SIG-M5 treated with dmso at 0.1 percent for 504 hours (cell line): ENCODE measurements at regions not wholly inside any gene's neighbourhood (a gene's known extent, or its start where the extent isn't known, plus 50 kb on each side); places are given as distances from the start of the nearest gene placed in this dataset.
A peak's percentile ranks its signal among the peaks of the same experiment; 100 is the strongest.
"Not testable (repeated sequence)": the region's sequence is repeated elsewhere in the genome, so short reads cannot be mapped to it uniquely, and the experiment has no call there.

Experiments used
- DNase-seq: peaks from one replicate; lab custom pipeline; 2025; ENCODE audit not compliant: unreplicated experiment; lab: John Stamatoyannopoulos, UW

GRCh38 chr2:38451778-38452177 is 74.7 kb upstream of the ATL2 start:
- DNase-seq = not testable (repeated sequence)

- no peak for DNase-seq
Observed at GRCh38 chr2:38450509-38450908, 73.4 kb upstream of the ATL2 start.

- no peak for DNase-seq
Observed at GRCh38 chr2:38448692-38449410, 71.8 kb upstream of the ATL2 start.

- no peak for DNase-seq
Observed at GRCh38 chr2:38446906-38447561, 70.0 kb upstream of the ATL2 start.

GRCh38 chr2:38446418-38446817 is 69.3 kb upstream of the ATL2 start:
- DNase-seq = no peak

- no peak for DNase-seq
Observed at GRCh38 chr2:38444247-38444646, 67.2 kb upstream of the ATL2 start.

- DNase-seq = no peak
Observed at GRCh38 chr2:38442643-38443541, 65.8 kb upstream of the ATL2 start.

- no peak for DNase-seq
Observed at GRCh38 chr2:38441346-38441745, 64.3 kb upstream of the ATL2 start.

GRCh38 chr2:38440655-38441054 is 63.6 kb upstream of the ATL2 start:
- peak; percentile 17 for DNase-seq

GRCh38 chr2:38439863-38440262 is 62.8 kb upstream of the ATL2 start:
- DNase-seq = no peak

GRCh38 chr2:38438883-38439612 is 62.0 kb upstream of the ATL2 start:
- no peak for DNase-seq

- no peak for DNase-seq
Observed at GRCh38 chr2:38438133-38438882, 61.2 kb upstream of the ATL2 start.

- no peak for DNase-seq
Observed at GRCh38 chr2:38436227-38436664, 59.2 kb upstream of the ATL2 start.

- DNase-seq = no peak
Observed at GRCh38 chr2:38435775-38436174, 58.7 kb upstream of the ATL2 start.

- no peak for DNase-seq
Observed at GRCh38 chr2:38434595-38434994, 57.5 kb upstream of the ATL2 start.

GRCh38 chr2:38433607-38433975 is 56.5 kb upstream of the ATL2 start:
- DNase-seq = no peak

- DNase-seq = no peak
Observed at GRCh38 chr2:38432820-38433606, 55.9 kb upstream of the ATL2 start.

- DNase-seq = no peak
Observed at GRCh38 chr2:38430597-38431207, 53.6 kb upstream of the ATL2 start.

- no peak for DNase-seq
Observed at GRCh38 chr2:38430196-38430595, 53.1 kb upstream of the ATL2 start.
